ENCODE measurements at regions not wholly inside any gene's neighbourhood (a gene's known extent, or its start where the extent isn't known, plus 50 kb on each side); places are given as distances from the start of the nearest gene placed in this dataset.
A peak's percentile ranks its signal among the peaks of the same experiment; 100 is the strongest.

GRCh38 chr4:8702020-8702495 is 109.5 kb downstream of the CPZ start:
- Histone ChIP-seq H3K27ac (ENCODE audit: low read length, poor library complexity, severe bottlenecking) (no peak overlapping the region), H2BK5ac (ENCODE audit: low read depth, low read length, poor library complexity, severe bottlenecking) (no peak overlapping the region), H2BK12ac (ENCODE audit: low read length in 2 of 2) (no peak overlapping the region), H2AFZ (ENCODE audit: low read depth, low read length) (no peak overlapping the region), H4K8ac (ENCODE audit: low read length) (no peak overlapping the region), H3K9me3 (ENCODE audit: control insufficient read depth, low read length) (peaks cover 6% of the 10 kb centered on the region), H3K4me3 (ENCODE audit: insufficient read depth in 1 of 2, low read depth in 1 of 2, low read length in 2 of 2) (no peak overlapping the region), H2BK15ac (ENCODE audit: low read depth, poor library complexity, severe bottlenecking) (no peak overlapping the region), H3K4ac (ENCODE audit: low read depth in 1 of 2, low read length in 2 of 2) (no peak overlapping the region), H2BK120ac (ENCODE audit: low read depth, low read length) (no peak overlapping the region), H3K27me3 (ENCODE audit: control insufficient read depth in 1 of 2, insufficient read depth in 1 of 2, low read length in 2 of 2) (peaks cover 0 to 68% of the 10 kb centered on the region in 2 experiments), H3K14ac (ENCODE audit: low read length in 2 of 2) (no peak overlapping the region), H3K4me1 (ENCODE audit: control insufficient read depth, insufficient read depth, low read depth, low read length) (no peaks in the 10 kb centered on the region), H3K4me2 (ENCODE audit: low read length, poor library complexity, severe bottlenecking) (no peak overlapping the region), H4K91ac (ENCODE audit: low read length) (no peak overlapping the region), H3K23ac (ENCODE audit: low read length in 2 of 2) (no peak overlapping the region), H3K9ac (ENCODE audit: low read length) (no peak overlapping the region), H3K18ac (ENCODE audit: low read depth in 1 of 2, low read length in 2 of 2) (no peak overlapping the region), H2AK5ac (ENCODE audit: low read length, severe bottlenecking) (no peak overlapping the region), H3K36me3 (ENCODE audit: control insufficient read depth in 1 of 2, insufficient read depth in 2 of 2, low read depth in 1 of 2, low read length in 2 of 2) (no peaks in the 10 kb centered on the region), H3K79me1 (replicated peaks; ENCODE audit: low read length, poor library complexity, severe bottlenecking) (no peaks in the 10 kb centered on the region)
- no peak for DNase-seq
- 65% methylated on average over 10 of the region's 10 CpGs for WGBS

DNA sequence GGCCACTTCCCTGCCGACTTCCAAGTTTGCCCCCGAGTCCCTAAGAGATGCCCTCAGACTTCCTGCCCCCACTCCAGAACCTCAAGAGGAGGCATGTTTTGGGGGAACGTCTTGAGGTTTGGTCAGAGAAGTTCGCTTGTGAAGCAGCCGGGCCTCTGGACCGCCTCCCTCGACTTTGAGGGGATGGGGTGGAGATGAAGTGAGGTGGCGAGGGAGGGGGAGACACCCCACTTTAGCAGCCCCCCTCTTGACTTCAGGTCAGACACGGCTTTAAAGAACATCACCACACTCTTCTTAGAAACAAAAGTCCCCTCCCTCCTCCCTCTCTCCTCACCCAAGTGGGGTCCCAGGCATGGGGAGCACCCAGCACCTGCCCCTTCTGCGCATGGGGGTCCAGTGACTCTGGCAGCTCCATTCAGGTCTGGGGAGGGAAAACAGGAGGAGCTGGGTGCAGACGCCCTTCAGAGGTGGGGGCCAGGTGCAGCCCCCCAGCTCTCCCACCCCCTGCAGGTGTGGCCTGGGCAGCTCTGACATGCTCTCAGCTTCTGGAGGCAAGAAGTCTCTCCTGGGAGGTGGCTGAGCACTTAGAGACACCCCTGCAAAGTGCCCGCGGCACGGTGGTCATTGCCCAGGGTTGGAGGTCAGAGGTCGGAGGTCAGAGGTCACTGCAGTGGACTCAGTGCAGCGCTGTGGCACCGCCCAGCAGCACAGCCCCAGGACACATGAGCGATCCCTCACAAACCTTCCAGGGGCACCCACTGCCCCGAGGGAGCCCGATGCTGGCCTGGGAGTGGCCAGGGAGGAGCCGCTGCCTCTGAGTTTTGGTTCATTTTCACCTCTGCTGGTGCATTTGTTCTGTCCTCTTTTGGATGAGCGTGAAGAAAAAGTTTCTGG is 108.8 kb downstream of the CPZ start:
- DNase-seq: no peak
- Histone ChIP-seq H2BK5ac (ENCODE audit: low read depth, low read length, poor library complexity, severe bottlenecking) (no peak overlapping the region), H2BK15ac (ENCODE audit: low read depth, poor library complexity, severe bottlenecking) (no peak overlapping the region), H2BK12ac (ENCODE audit: low read length in 2 of 2) (no peak overlapping the region), H4K91ac (ENCODE audit: low read length) (no peak overlapping the region), H3K14ac (ENCODE audit: low read length in 2 of 2) (no peak overlapping the region), H3K79me1 (replicated peaks; ENCODE audit: low read length, poor library complexity, severe bottlenecking) (no peaks in the 10 kb centered on the region), H3K27me3 (ENCODE audit: control insufficient read depth in 1 of 2, insufficient read depth in 1 of 2, low read length in 2 of 2) (peaks cover 0 to 64% of the 10 kb centered on the region in 2 experiments), H2AFZ (ENCODE audit: low read depth, low read length) (no peak overlapping the region), H2AK5ac (ENCODE audit: low read length, severe bottlenecking) (no peak overlapping the region), H4K8ac (ENCODE audit: low read length) (no peak overlapping the region), H3K4me2 (ENCODE audit: low read length, poor library complexity, severe bottlenecking) (no peak overlapping the region), H3K4ac (ENCODE audit: low read depth in 1 of 2, low read length in 2 of 2) (no peak overlapping the region), H3K27ac (ENCODE audit: low read length, poor library complexity, severe bottlenecking) (no peak overlapping the region), H3K9ac (ENCODE audit: low read length) (no peak overlapping the region), H3K4me3 (ENCODE audit: insufficient read depth in 1 of 2, low read depth in 1 of 2, low read length in 2 of 2) (no peak overlapping the region), H3K9me3 (ENCODE audit: control insufficient read depth, low read length) (peaks cover 6% of the 10 kb centered on the region), H3K23ac (ENCODE audit: low read length in 2 of 2) (no peak overlapping the region), H3K36me3 (ENCODE audit: control insufficient read depth in 1 of 2, insufficient read depth in 2 of 2, low read depth in 1 of 2, low read length in 2 of 2) (no peaks in the 10 kb centered on the region), H2BK120ac (ENCODE audit: low read depth, low read length) (no peak overlapping the region), H3K4me1 (ENCODE audit: control insufficient read depth, insufficient read depth, low read depth, low read length) (no peaks in the 10 kb centered on the region), H3K18ac (ENCODE audit: low read depth in 1 of 2, low read length in 2 of 2) (no peak overlapping the region)
- WGBS: 78% methylated on average over 15 of the region's 22 CpGs

DNA sequence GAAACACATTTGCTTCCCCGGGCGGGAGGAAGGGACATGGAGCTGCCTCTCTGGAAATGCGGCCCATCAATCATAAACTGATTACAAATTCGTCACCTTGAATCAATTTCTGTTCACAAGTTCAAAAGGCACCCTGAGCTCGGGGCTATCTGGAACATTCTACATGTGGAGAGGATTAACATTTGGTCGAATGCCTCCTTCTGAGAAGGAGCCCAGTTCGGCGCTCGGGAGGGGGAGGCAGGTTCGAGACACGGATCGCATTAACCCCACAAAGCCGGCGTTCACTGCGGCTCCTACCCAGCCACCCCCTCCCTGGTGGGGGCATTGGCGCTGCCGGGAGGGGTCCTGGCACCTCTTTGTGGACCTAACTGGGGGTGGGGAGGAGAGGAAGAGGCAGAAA is 108.0 kb downstream of the CPZ start:
- Histone ChIP-seq H2BK15ac (ENCODE audit: low read depth, poor library complexity, severe bottlenecking) (no peak overlapping the region), H2BK5ac (ENCODE audit: low read depth, low read length, poor library complexity, severe bottlenecking) (no peak overlapping the region), H3K4me3 (ENCODE audit: insufficient read depth in 1 of 2, low read depth in 1 of 2, low read length in 2 of 2) (peak overlapping the region in 1 of 2 experiments; percentile 27), H3K14ac (ENCODE audit: low read length in 2 of 2) (no peak overlapping the region), H3K36me3 (ENCODE audit: control insufficient read depth in 1 of 2, insufficient read depth in 2 of 2, low read depth in 1 of 2, low read length in 2 of 2) (no peaks in the 10 kb centered on the region), H2BK12ac (ENCODE audit: low read length in 2 of 2) (no peak overlapping the region), H3K9me3 (ENCODE audit: control insufficient read depth, low read length) (peaks cover 6% of the 10 kb centered on the region), H3K27me3 (ENCODE audit: control insufficient read depth in 1 of 2, insufficient read depth in 1 of 2, low read length in 2 of 2) (peaks cover 0 to 69% of the 10 kb centered on the region in 2 experiments), H2AK5ac (ENCODE audit: low read length, severe bottlenecking) (no peak overlapping the region), H3K18ac (ENCODE audit: low read depth in 1 of 2, low read length in 2 of 2) (no peak overlapping the region), H4K91ac (ENCODE audit: low read length) (no peak overlapping the region), H3K79me1 (replicated peaks; ENCODE audit: low read length, poor library complexity, severe bottlenecking) (no peaks in the 10 kb centered on the region), H2BK120ac (ENCODE audit: low read depth, low read length) (no peak overlapping the region), H3K23ac (ENCODE audit: low read length in 2 of 2) (no peak overlapping the region), H3K4ac (ENCODE audit: low read depth in 1 of 2, low read length in 2 of 2) (no peak overlapping the region), H3K27ac (ENCODE audit: low read length, poor library complexity, severe bottlenecking) (no peak overlapping the region), H2AFZ (ENCODE audit: low read depth, low read length) (no peak overlapping the region), H4K8ac (ENCODE audit: low read length) (no peak overlapping the region), H3K4me1 (ENCODE audit: control insufficient read depth, insufficient read depth, low read depth, low read length) (no peaks in the 10 kb centered on the region), H3K9ac (ENCODE audit: low read length) (peak overlapping the region; percentile 1), H3K4me2 (ENCODE audit: low read length, poor library complexity, severe bottlenecking) (no peak overlapping the region)
- WGBS: 78% methylated on average over 16 of the region's 17 CpGs
- no peak for DNase-seq

- Histone ChIP-seq H4K91ac (ENCODE audit: low read length) (no peak overlapping the region), H2AK5ac (ENCODE audit: low read length, severe bottlenecking) (no peak overlapping the region), H2BK5ac (ENCODE audit: low read depth, low read length, poor library complexity, severe bottlenecking) (no peak overlapping the region), H3K18ac (ENCODE audit: low read depth in 1 of 2, low read length in 2 of 2) (no peak overlapping the region), H3K9ac (ENCODE audit: low read length) (no peak overlapping the region), H3K27me3 (ENCODE audit: control insufficient read depth in 1 of 2, insufficient read depth in 1 of 2, low read length in 2 of 2) (peaks cover 0 to 77% of the 10 kb centered on the region in 2 experiments), H4K8ac (ENCODE audit: low read length) (no peak overlapping the region), H2BK15ac (ENCODE audit: low read depth, poor library complexity, severe bottlenecking) (no peak overlapping the region), H3K27ac (ENCODE audit: low read length, poor library complexity, severe bottlenecking) (no peak overlapping the region), H3K14ac (ENCODE audit: low read length in 2 of 2) (no peak overlapping the region), H3K79me1 (replicated peaks; ENCODE audit: low read length, poor library complexity, severe bottlenecking) (no peaks in the 10 kb centered on the region), H2BK12ac (ENCODE audit: low read length in 2 of 2) (no peak overlapping the region), H3K4ac (ENCODE audit: low read depth in 1 of 2, low read length in 2 of 2) (no peak overlapping the region), H3K4me1 (ENCODE audit: control insufficient read depth, insufficient read depth, low read depth, low read length) (no peaks in the 10 kb centered on the region), H2AFZ (ENCODE audit: low read depth, low read length) (no peak overlapping the region), H3K4me3 (ENCODE audit: insufficient read depth in 1 of 2, low read depth in 1 of 2, low read length in 2 of 2) (no peak overlapping the region), H3K36me3 (ENCODE audit: control insufficient read depth in 1 of 2, insufficient read depth in 2 of 2, low read depth in 1 of 2, low read length in 2 of 2) (no peaks in the 10 kb centered on the region), H3K9me3 (ENCODE audit: control insufficient read depth, low read length) (peaks cover 6% of the 10 kb centered on the region), H3K23ac (ENCODE audit: low read length in 2 of 2) (no peak overlapping the region), H3K4me2 (ENCODE audit: low read length, poor library complexity, severe bottlenecking) (no peak overlapping the region), H2BK120ac (ENCODE audit: low read depth, low read length) (no peak overlapping the region)
- 86% methylated on average over 23 of the region's 24 CpGs for WGBS
- no peak for DNase-seq
Observed at GRCh38 chr4:8699479-8700145, 107.0 kb downstream of the CPZ start.

Measured in mesenchymal stem cell (in vitro differentiated cells and primary cell).